Activated B cell treated with CpG ODN at 0.5 μM for 24 hours (primary cell): ENCODE measurements at regions not wholly inside any gene's neighbourhood (a gene's known extent, or its start where the extent isn't known, plus 50 kb on each side); places are given as distances from the start of the nearest gene placed in this dataset.

Experiments
- ATAC-seq: fragments of 200-7000 bp; cut with Tn5 transposase; one replicate; pipeline ENCODE4 v1.10.0; 2021; ENCODE audit warnings: low read depth, mild to moderate bottlenecking, moderate library complexity
- CTCF ChIA-PET: fragments of 350-600 bp; sonication (Branson Sonifier 250); formaldehyde crosslinking; loops from one replicate; lab custom pipeline; 2021; ENCODE audit warnings: antibody characterized with exemption; lab: Charles Lee
- POLR2A ChIA-PET: fragments of 350-600 bp; sonication (Branson Sonifier 250); formaldehyde crosslinking; loops from one replicate; lab custom pipeline; 2021; ENCODE audit warnings: antibody characterized with exemption; lab: Charles Lee
- DNase-seq: peaks from one replicate; pipeline ENCODE4 v3.0.0; 2022
- H3K27ac Mint-ChIP-seq: one replicate; pipeline ENCODE4 v1.8.0; 2020; ENCODE audit warnings: mixed read lengths
- H3K27me3 Mint-ChIP-seq: one replicate; pipeline ENCODE4 v1.8.0; 2021; ENCODE audit warnings: mixed read lengths
- H3K36me3 Mint-ChIP-seq: one replicate; pipeline ENCODE4 v1.8.0; 2021; ENCODE audit warnings: low read depth, mixed read lengths
- H3K4me1 Mint-ChIP-seq: one replicate; pipeline ENCODE4 v1.8.0; 2021; ENCODE audit warnings: mixed read lengths
- H3K4me3 Mint-ChIP-seq: one replicate; pipeline ENCODE4 v1.8.0; 2020; ENCODE audit warnings: mild to moderate bottlenecking, mixed read lengths
- H3K9me3 Mint-ChIP-seq: one replicate; pipeline ENCODE4 v1.8.0; 2020; ENCODE audit warnings: mixed read lengths
- intact Hi-C: fragments of 100-400 bp; cut with micrococcal nuclease; formaldehyde crosslinking; loops from one replicate; pipeline ENCODE4 v1.15.1; 2024
- TF ChIP-seq, protein P1 (sequence below): fragments of 200-600 bp; IDR thresholded peaks from one replicate; pipeline ENCODE4 v1.8.0; 2022; ENCODE audit warnings: antibody characterized with exemption, mild to moderate bottlenecking

DNA sequence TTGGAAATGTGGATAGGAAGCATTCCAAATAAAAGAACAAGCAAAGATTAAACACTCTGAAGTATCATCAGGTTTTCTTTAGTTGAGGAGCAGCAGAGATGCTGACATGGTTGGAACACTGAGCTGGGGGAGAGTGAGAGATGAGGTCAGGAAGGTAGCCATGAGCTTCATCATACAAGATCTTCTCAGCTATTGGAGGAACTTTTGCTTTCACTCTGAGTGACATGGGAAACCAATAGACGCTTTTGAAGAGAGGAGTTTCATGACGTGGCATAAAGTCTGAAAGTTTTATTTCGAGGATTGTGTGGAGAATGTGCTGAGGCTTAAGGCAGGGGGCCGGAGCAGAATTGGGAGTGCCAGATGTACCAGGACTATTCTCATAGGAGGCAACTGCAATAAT is 616.2 kb upstream of the CAMK1G start:
- Mint-ChIP-seq H3K4me1 (no peaks in the 10 kb centered on the region), H3K36me3 (no peaks in the 10 kb centered on the region), H3K27ac (no peak overlapping the region), H3K4me3 (no peak overlapping the region), H3K27me3 (peaks cover 3% of the 10 kb centered on the region), H3K9me3 (no peaks in the 10 kb centered on the region)
- ATAC-seq: no peak
- DNase-seq: no peak
- intact Hi-C loops: no loop called here
- ChIA-PET POLR2A (no interaction called here), CTCF (no interaction called here)
- TF ChIP-seq, protein P1, sequence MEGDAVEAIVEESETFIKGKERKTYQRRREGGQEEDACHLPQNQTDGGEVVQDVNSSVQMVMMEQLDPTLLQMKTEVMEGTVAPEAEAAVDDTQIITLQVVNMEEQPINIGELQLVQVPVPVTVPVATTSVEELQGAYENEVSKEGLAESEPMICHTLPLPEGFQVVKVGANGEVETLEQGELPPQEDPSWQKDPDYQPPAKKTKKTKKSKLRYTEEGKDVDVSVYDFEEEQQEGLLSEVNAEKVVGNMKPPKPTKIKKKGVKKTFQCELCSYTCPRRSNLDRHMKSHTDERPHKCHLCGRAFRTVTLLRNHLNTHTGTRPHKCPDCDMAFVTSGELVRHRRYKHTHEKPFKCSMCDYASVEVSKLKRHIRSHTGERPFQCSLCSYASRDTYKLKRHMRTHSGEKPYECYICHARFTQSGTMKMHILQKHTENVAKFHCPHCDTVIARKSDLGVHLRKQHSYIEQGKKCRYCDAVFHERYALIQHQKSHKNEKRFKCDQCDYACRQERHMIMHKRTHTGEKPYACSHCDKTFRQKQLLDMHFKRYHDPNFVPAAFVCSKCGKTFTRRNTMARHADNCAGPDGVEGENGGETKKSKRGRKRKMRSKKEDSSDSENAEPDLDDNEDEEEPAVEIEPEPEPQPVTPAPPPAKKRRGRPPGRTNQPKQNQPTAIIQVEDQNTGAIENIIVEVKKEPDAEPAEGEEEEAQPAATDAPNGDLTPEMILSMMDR: no peak

DNA sequence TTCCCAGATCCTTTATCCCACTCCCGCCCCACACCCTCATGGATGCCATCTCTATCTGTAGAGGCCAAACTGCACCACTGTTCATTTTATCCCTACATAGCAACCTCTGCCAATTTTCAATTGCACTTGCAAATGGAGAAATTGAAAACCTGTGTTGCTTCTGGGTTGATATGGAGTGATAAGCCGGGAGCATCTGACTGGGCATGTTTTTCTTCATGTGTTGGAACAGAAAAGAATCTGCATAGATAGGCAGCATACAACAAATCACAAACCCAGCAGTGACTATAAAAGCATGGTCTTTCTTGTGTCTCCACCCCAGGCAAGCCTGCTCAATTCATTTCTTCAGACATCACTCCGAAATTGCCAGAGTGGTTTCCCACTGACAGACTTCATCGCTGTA is 608.8 kb upstream of the CAMK1G start:
- H3K9me3 Mint-ChIP-seq: no peaks in the 10 kb centered on the region

DNA sequence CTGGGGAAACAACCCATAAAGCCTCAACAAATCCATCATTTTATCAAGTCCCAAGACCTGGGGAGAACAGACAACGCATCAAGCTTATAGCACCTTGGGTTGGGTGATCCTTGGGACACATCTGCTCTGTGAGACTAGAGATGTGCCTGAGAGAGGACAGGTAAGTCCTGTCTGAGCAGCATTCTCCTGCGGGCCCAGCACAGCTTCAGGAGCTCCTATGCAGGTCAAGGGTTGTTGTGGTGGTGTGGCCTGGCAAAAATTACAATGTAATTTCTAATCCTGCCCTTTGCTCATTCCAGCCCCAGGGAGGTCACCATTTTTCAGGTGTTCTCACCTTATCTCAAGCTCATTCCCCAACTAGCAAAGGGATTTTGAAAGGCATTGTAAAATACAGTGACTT is 608.1 kb upstream of the CAMK1G start:
- Mint-ChIP-seq H3K4me3 (no peak overlapping the region), H3K36me3 (no peaks in the 10 kb centered on the region), H3K9me3 (no peaks in the 10 kb centered on the region), H3K4me1 (no peaks in the 10 kb centered on the region), H3K27me3 (no peaks in the 10 kb centered on the region), H3K27ac (no peak overlapping the region)
- TF ChIP-seq, protein P1: no peak
- ATAC-seq (no peak), DNase-seq (no peak)
- intact Hi-C loops: no loop called here
- POLR2A ChIA-PET: no interaction called here
- CTCF ChIA-PET: no interaction called here

More for the DNA sequence above, 608.8 kb upstream of the CAMK1G start:
- no peak for ATAC-seq
- POLR2A ChIA-PET: no interaction called here
- no peaks in the 10 kb centered on the region for H3K4me1 Mint-ChIP-seq
- no peak for DNase-seq
- no peaks in the 10 kb centered on the region for H3K36me3 Mint-ChIP-seq
- no peak overlapping the region for H3K4me3 Mint-ChIP-seq
- CTCF ChIA-PET: no interaction called here
- TF ChIP-seq, protein P1: no peak
- no peak overlapping the region for H3K27ac Mint-ChIP-seq
- intact Hi-C loops: no loop called here
- H3K27me3 Mint-ChIP-seq: no peaks in the 10 kb centered on the region

DNA sequence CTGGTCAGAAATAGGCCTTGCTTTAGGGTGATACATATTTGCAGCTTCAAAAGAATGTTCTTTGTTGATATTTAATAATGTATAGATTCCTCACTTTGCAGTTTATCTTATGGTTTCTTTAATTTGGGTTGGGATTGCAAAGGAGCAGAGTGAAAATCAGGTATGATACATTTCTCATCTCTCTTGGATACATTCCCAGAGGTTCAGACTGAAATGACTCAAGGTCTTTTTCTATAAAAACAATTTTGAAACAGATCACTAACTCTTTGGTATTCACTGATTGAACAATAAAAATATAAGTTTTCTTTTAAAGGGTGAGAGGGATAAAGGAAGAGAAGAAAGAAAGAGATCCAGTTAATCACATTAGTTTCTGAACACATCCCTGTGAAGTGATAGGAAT is 606.5 kb upstream of the CAMK1G start:
- no peak for ATAC-seq
- Mint-ChIP-seq H3K27me3 (no peaks in the 10 kb centered on the region), H3K9me3 (no peaks in the 10 kb centered on the region), H3K36me3 (no peaks in the 10 kb centered on the region), H3K4me1 (no peaks in the 10 kb centered on the region), H3K4me3 (no peak overlapping the region), H3K27ac (no peak overlapping the region)
- intact Hi-C loops: no loop called here
- ChIA-PET CTCF (no interaction called here), POLR2A (no interaction called here)
- TF ChIP-seq, protein P1: no peak
- no peak for DNase-seq

DNA sequence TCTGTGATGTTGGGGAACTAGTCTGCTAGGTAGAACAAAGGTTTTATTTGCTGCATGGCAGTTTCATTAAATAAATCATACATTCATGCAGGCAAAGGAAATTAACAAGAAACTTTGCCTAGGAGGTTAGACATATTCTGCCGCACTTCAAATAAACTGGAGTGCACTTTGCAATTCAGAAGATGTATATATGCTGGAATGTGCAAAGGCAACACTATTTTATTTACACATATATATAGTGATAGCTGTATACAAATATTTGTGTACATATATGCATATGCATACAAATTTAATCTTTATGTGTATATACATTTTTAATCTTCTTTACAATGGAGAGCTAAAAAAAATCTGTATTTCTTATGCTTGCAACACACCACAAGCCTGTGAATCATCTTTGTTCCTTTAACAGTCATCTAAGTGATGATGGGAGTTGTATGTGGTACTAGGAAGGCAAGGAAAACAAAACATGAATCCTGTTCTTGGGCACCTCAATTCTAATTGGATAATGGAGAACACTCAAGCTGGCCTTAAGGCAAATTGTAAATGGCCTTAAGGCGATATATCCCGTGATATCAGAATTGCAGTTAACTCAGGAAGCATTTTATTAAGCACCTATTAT is 605.8 kb upstream of the CAMK1G start:
- intact Hi-C loops: no loop called here
- CTCF ChIA-PET: no interaction called here

More for the DNA sequence above, 605.8 kb upstream of the CAMK1G start:
- no peak overlapping the region for H3K27ac Mint-ChIP-seq
- H3K36me3 Mint-ChIP-seq: no peaks in the 10 kb centered on the region
- no peaks in the 10 kb centered on the region for H3K27me3 Mint-ChIP-seq
- POLR2A ChIA-PET: no interaction called here
- DNase-seq (no peak), ATAC-seq (no peak)
- no peaks in the 10 kb centered on the region for H3K9me3 Mint-ChIP-seq
- H3K4me3 Mint-ChIP-seq: no peak overlapping the region
- TF ChIP-seq, protein P1: no peak
- no peaks in the 10 kb centered on the region for H3K4me1 Mint-ChIP-seq
